Heart left ventricle (tissue), 16 donors: ENCODE measurements at regions not wholly inside any gene's neighbourhood (a gene's known extent, or its start where the extent isn't known, plus 50 kb on each side); places are given as distances from the start of the nearest gene placed in this dataset.

Source experiments
- ATAC-seq, 4 donors: fragments of 200-7000 bp; cut with Tn5 transposase; one replicate each; pipeline ENCODE4 v1.9.1; 2020 to 2022; ENCODE audit warnings: moderate library complexity in 4 of 4, mild to moderate bottlenecking in 3 of 4, moderate number of reproducible peaks in 1 of 4
- DNase-seq, 5 donors: peaks; one replicate each; pipeline ENCODE4 v3.0.0-alpha.2; 2020
- H3K27ac ChIP-seq, 12 donors: fragments of 200-600 bp; sonication (generic) in 4 of 12; one replicate each; pipeline versions ENCODE4 v1.5.0 to v1.8.0; 2016 to 2022; ENCODE audit warnings: mild to moderate bottlenecking in 2 of 12
- H3K27me3 ChIP-seq, 9 donors: fragments of 200-600 bp; sonication (generic) in 2 of 9; one replicate each; pipeline versions ENCODE4 v1.5.1 to v1.8.0; 2016 to 2022; ENCODE audit warnings: mild to moderate bottlenecking in 3 of 9
- H3K36me3 ChIP-seq, 9 donors: fragments of 200-600 bp; sonication (generic) in 2 of 9; one replicate each; pipeline versions ENCODE4 v1.5.0 to v1.8.0; 2018 to 2022; ENCODE audit warnings: mild to moderate bottlenecking in 2 of 9
- H3K4me1 ChIP-seq, 12 donors: fragments of 200-600 bp; sonication (generic) in 4 of 12; one replicate each; pipeline versions ENCODE4 v1.5.0 to v1.8.0; 2016 to 2022; ENCODE audit warnings: mild to moderate bottlenecking in 3 of 12
- H3K4me3 ChIP-seq, 12 donors: fragments of 200-600 bp; sonication (generic) in 4 of 12; one replicate each; pipeline versions ENCODE4 v1.5.0 to v1.8.0; 2017 to 2022; ENCODE audit warnings: mild to moderate bottlenecking in 9 of 12, moderate library complexity in 4 of 12
- H3K9me3 ChIP-seq, 12 donors: fragments of 200-600 bp; sonication (generic) in 4 of 12; one replicate each; pipeline versions ENCODE4 v1.5.0 to v1.8.0; 2016 to 2022; ENCODE audit warnings: mild to moderate bottlenecking in 1 of 12
- CTCF ChIP-seq, 12 donors: fragments of 200-600 bp; sonication (generic) in 4 of 12; IDR thresholded peaks; one replicate each; pipeline versions ENCODE4 v1.5.0 to v1.8.0; 2018 to 2022; ENCODE audit warnings: antibody characterized with exemption in 12 of 12, mild to moderate bottlenecking in 5 of 12
- POLR2A ChIP-seq, 2 donors: fragments of 450-650 bp; IDR thresholded peaks; one replicate each; pipeline ENCODE4 v1.6.1; 2017; ENCODE audit warnings: antibody characterized with exemption in 2 of 2, mild to moderate bottlenecking in 2 of 2, moderate library complexity in 2 of 2
- WGBS, 4 donors: extraction: QIAGEN DNeasy Blood & Tissue Kit in 2 of 4; methylation state at CpG; one replicate each; pipeline versions ENCODE4 v1.1.5 to v1.1.7; 2013 to 2018; 5-methylcytosine and 5-hydroxymethylcytosine counted together
- intact Hi-C, 10 donors: fragments of 100-400 bp; cut with DNase I; formaldehyde crosslinking; loops; one replicate each; pipeline versions ENCODE4 v1.11.1 to v1.14.2; 2022
- donor health status: ischemic (EF 13 %, LVEDD 7.1; RV severe dilation, severe dysfunction).
- donor health status: healthy with polysubstance abuse.
- donor health status: DM: no; HTN: yes; CAD: no.
- donor health status: DM: no; HTN: no; CAD: no.
- donor health status: ischemic (EF 25% LVEDD 6.9; RV normal size, moderate dysfunction).
- donor health status: ischemic (EF 25% LVEDD 5.7; RV mildly dilated, moderate dysfunction).
- donor health status: healthy.
- donor health status: DM: yes; HTN: yes; CAD: no.
- donor health status: ischemic (EF 35%, LVEDD 5.7; RV mildly dilated, moderate dysfunction).
- donor health status: nonischemic (EF 11% LVEDD 7.7; RV severe dilation, severe dysfunction).
- donor health status: DM: yes; HTN: yes; CAD: no.
- donor health status: PGD.
- donor health status: ischemic (EF 29% LVEDD 5.4; RV normal size, mild dysfunction).
- donor health status: nonischemic (EF 23%, LVEDD 6.1; RV moderate dilation, normal function).

GRCh38 chr4:81891005-81891996, 419.6 kb upstream of the RASGEF1B start:
- intact Hi-C loops = no loop called here
- Histone ChIP-seq H3K9me3 (peaks cover 0 to 5% (median 0%) of the 10 kb centered on the region in 12 donors), H3K4me1 (no peaks in the 10 kb centered on the region), H3K27me3 (peaks cover 0 to 6% (median 0%) of the 10 kb centered on the region in 9 donors), H3K27ac (no peak overlapping the region), H3K36me3 (no peaks in the 10 kb centered on the region), H3K4me3 (no peak overlapping the region)
- ATAC-seq = no peak
- 54 to 66% (median 60%) methylated on average over 7 of the region's 7 CpGs for WGBS, 4 donors
- TF ChIP-seq POLR2A (IDR thresholded peaks at IDR 0.05) (no peak), CTCF (IDR thresholded peaks at IDR 0.05) (no peak)
- DNase-seq = no peak

GRCh38 chr4:81884986-81885385, 413.3 kb upstream of the RASGEF1B start:
- DNase-seq (no peak), ATAC-seq (no peak)
- intact Hi-C loops = no loop called here
- Histone ChIP-seq H3K9me3 (peaks cover 0 to 10% (median 0%) of the 10 kb centered on the region in 12 donors), H3K27ac (no peak overlapping the region), H3K36me3 (no peaks in the 10 kb centered on the region), H3K4me1 (no peaks in the 10 kb centered on the region), H3K4me3 (no peak overlapping the region), H3K27me3 (peaks cover 0 to 6% (median 0%) of the 10 kb centered on the region in 9 donors)
- WGBS, 4 donors = 81 to 89% (median 87%) methylated on average over 4 of the region's 4 CpGs
- TF ChIP-seq POLR2A (IDR thresholded peaks at IDR 0.05) (no peak), CTCF (IDR thresholded peaks at IDR 0.05) (no peak)

GRCh38 chr4:81883530-81884450, 412.1 kb upstream of the RASGEF1B start:
- Histone ChIP-seq H3K27ac (no peak overlapping the region), H3K4me1 (no peaks in the 10 kb centered on the region), H3K27me3 (peaks cover 0 to 6% (median 0%) of the 10 kb centered on the region in 9 donors), H3K36me3 (no peaks in the 10 kb centered on the region), H3K9me3 (peaks cover 0 to 10% (median 0%) of the 10 kb centered on the region in 12 donors), H3K4me3 (no peak overlapping the region)
- TF ChIP-seq CTCF (IDR thresholded peaks at IDR 0.05) = no peak
- no peak for TF ChIP-seq POLR2A (IDR thresholded peaks at IDR 0.05)
- ATAC-seq = no peak
- DNase-seq = no peak
- WGBS, 4 donors = 84 to 93% (median 86%) methylated on average over 6 to 7 of the region's 7 CpGs
- intact Hi-C loops = no loop called here
